ENCODE measurements at regions not wholly inside any gene's neighbourhood (a gene's known extent, or its start where the extent isn't known, plus 50 kb on each side); places are given as distances from the start of the nearest gene placed in this dataset.

DNA sequence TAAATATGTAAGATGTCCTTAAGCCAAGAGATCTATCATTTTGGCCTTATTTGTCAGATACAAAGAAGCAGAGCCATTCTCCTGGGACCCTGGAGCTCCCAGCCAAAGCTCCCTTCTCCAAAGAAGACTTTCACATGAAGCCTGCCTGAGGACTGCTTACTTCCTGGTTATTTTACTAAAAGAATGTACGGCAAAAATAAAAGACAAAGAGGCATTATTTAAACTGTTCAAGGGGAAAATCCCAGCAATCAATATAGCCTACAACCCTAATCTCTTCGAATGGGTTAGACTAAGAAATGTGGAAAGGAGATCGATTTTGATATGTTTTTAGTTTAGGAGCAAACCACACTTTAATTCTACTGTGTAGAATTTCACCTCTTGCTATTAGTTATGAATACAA, 237.9 kb upstream of the CTBP2 start:
- Mint-ChIP-seq H3K9me3 (ENCODE audit: insufficient read depth) (peaks cover 4% of the 10 kb centered on the region), H3K4me1 (no peaks in the 10 kb centered on the region), H3K27ac (no peak overlapping the region), H3K27me3 (peaks cover 7% of the 10 kb centered on the region), H3K4me3 (no peak overlapping the region)
- Histone ChIP-seq H3K4me2 (replicated peaks; ENCODE audit: low read depth, low read length, poor library complexity, severe bottlenecking) (no peak overlapping the region), H3K27me3 (replicated peaks in 1 of 4; ENCODE audit: control extremely low read depth in 1 of 4, control insufficient read depth in 3 of 4, insufficient read depth in 4 of 4, low read length in 3 of 4) (no peaks in the 10 kb centered on the region), H3K79me2 (ENCODE audit: control insufficient read depth, insufficient read depth, low read length) (no peaks in the 10 kb centered on the region), H3K27ac (ENCODE audit: low read length in 2 of 2) (no peak overlapping the region), H3K9me3 (ENCODE audit: control extremely low read depth in 1 of 3, control insufficient read depth in 2 of 3, insufficient read depth in 1 of 3, low read length in 2 of 3) (no peaks in the 10 kb centered on the region), H3K4me3 (ENCODE audit: control extremely low read depth in 1 of 5, extremely low read depth in 1 of 5, insufficient read depth in 1 of 5, low read depth in 2 of 5, low read length in 4 of 5) (no peak overlapping the region), H3K36me3 (replicated peaks in 1 of 2; ENCODE audit: control extremely low read depth in 1 of 2, control insufficient read depth in 1 of 2, extremely low read depth in 1 of 2, insufficient read depth in 2 of 2, low read length in 1 of 2) (no peaks in the 10 kb centered on the region), H4K20me1 (ENCODE audit: control insufficient read depth, insufficient read depth, low read length, poor library complexity, severe bottlenecking) (no peaks in the 10 kb centered on the region), H3K9ac (ENCODE audit: low read length) (no peak overlapping the region), H3K4me1 (ENCODE audit: control insufficient read depth in 2 of 2, insufficient read depth in 2 of 2, low read length in 2 of 2) (no peaks in the 10 kb centered on the region), H2AFZ (ENCODE audit: insufficient read depth, low read depth, low read length, poor library complexity, severe bottlenecking) (no peak overlapping the region)
- POLR2A ChIA-PET: no interaction called here
- TF ChIP-seq, protein P1, sequence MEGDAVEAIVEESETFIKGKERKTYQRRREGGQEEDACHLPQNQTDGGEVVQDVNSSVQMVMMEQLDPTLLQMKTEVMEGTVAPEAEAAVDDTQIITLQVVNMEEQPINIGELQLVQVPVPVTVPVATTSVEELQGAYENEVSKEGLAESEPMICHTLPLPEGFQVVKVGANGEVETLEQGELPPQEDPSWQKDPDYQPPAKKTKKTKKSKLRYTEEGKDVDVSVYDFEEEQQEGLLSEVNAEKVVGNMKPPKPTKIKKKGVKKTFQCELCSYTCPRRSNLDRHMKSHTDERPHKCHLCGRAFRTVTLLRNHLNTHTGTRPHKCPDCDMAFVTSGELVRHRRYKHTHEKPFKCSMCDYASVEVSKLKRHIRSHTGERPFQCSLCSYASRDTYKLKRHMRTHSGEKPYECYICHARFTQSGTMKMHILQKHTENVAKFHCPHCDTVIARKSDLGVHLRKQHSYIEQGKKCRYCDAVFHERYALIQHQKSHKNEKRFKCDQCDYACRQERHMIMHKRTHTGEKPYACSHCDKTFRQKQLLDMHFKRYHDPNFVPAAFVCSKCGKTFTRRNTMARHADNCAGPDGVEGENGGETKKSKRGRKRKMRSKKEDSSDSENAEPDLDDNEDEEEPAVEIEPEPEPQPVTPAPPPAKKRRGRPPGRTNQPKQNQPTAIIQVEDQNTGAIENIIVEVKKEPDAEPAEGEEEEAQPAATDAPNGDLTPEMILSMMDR (IDR thresholded peaks at IDR 0.05): no peak
- no peak for TF ChIP-seq EZH2 (IDR thresholded peaks at IDR 0.05; ENCODE audit: borderline replicate concordance, insufficient read depth, low read depth, low read length, poor library complexity, severe bottlenecking)
- intact Hi-C loops (cut with micrococcal nuclease): no loop called here
- ATAC-seq (ENCODE audit: low read depth) (no peak), DNase-seq (no peak)
- CTCF ChIA-PET: no interaction called here
- no CpG with 5 or more reads among the region's 3 CpGs for WGBS (ENCODE audit: insufficient coverage)

DNA sequence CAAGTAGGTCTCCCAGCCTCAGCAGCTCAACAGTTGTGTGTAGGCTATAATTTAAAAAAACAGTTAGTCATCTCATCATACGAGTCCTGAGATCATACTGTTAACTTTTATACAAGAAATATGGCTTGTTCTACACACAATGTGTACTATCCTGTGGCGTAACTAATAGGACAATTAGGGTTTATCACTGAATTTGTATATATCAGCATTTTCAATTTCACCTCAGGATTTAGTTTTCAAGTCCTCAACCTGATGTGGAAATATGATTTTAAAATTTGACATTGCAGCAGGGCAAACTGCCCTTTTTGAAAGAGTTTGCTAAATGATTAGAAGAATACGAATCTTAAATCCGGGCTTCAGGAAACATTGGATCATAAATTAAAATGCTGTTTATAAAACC, 237.2 kb upstream of the CTBP2 start:
- Histone ChIP-seq H4K20me1 (ENCODE audit: control insufficient read depth, insufficient read depth, low read length, poor library complexity, severe bottlenecking) (no peaks in the 10 kb centered on the region), H3K27me3 (replicated peaks in 1 of 4; ENCODE audit: control extremely low read depth in 1 of 4, control insufficient read depth in 3 of 4, insufficient read depth in 4 of 4, low read length in 3 of 4) (no peaks in the 10 kb centered on the region), H2AFZ (ENCODE audit: insufficient read depth, low read depth, low read length, poor library complexity, severe bottlenecking) (no peak overlapping the region), H3K4me2 (replicated peaks; ENCODE audit: low read depth, low read length, poor library complexity, severe bottlenecking) (no peak overlapping the region), H3K9ac (ENCODE audit: low read length) (no peak overlapping the region), H3K27ac (ENCODE audit: low read length in 2 of 2) (no peak overlapping the region), H3K4me1 (ENCODE audit: control insufficient read depth in 2 of 2, insufficient read depth in 2 of 2, low read length in 2 of 2) (no peaks in the 10 kb centered on the region), H3K79me2 (ENCODE audit: control insufficient read depth, insufficient read depth, low read length) (no peaks in the 10 kb centered on the region), H3K36me3 (replicated peaks in 1 of 2; ENCODE audit: control extremely low read depth in 1 of 2, control insufficient read depth in 1 of 2, extremely low read depth in 1 of 2, insufficient read depth in 2 of 2, low read length in 1 of 2) (no peaks in the 10 kb centered on the region), H3K4me3 (ENCODE audit: control extremely low read depth in 1 of 5, extremely low read depth in 1 of 5, insufficient read depth in 1 of 5, low read depth in 2 of 5, low read length in 4 of 5) (no peak overlapping the region), H3K9me3 (ENCODE audit: control extremely low read depth in 1 of 3, control insufficient read depth in 2 of 3, insufficient read depth in 1 of 3, low read length in 2 of 3) (no peaks in the 10 kb centered on the region)
- ChIA-PET CTCF (no interaction called here), POLR2A (no interaction called here)
- intact Hi-C loops (cut with micrococcal nuclease): no loop called here
- ATAC-seq (ENCODE audit: low read depth): no peak
- H3K4me1 Mint-ChIP-seq: no peaks in the 10 kb centered on the region
- no peak overlapping the region for H3K27ac Mint-ChIP-seq
- H3K4me3 Mint-ChIP-seq: no peak overlapping the region
- TF ChIP-seq, protein P1 (IDR thresholded peaks at IDR 0.05): no peak
- no peak for TF ChIP-seq EZH2 (IDR thresholded peaks at IDR 0.05; ENCODE audit: borderline replicate concordance, insufficient read depth, low read depth, low read length, poor library complexity, severe bottlenecking)
- H3K27me3 Mint-ChIP-seq: peaks cover 11% of the 10 kb centered on the region
- peaks cover 4% of the 10 kb centered on the region for H3K9me3 Mint-ChIP-seq (ENCODE audit: insufficient read depth)
- no CpG with 5 or more reads among the region's 4 CpGs for WGBS (ENCODE audit: insufficient coverage)
- DNase-seq: no peak

Measured in B cell (primary cell).